ENCODE measurements at regions not wholly inside any gene's neighbourhood (a gene's known extent, or its start where the extent isn't known, plus 50 kb on each side); places are given as distances from the start of the nearest gene placed in this dataset.
"Not testable (repeated sequence)": the region's sequence is repeated elsewhere in the genome, so short reads cannot be mapped to it uniquely, and the experiment has no call there.

DNA sequence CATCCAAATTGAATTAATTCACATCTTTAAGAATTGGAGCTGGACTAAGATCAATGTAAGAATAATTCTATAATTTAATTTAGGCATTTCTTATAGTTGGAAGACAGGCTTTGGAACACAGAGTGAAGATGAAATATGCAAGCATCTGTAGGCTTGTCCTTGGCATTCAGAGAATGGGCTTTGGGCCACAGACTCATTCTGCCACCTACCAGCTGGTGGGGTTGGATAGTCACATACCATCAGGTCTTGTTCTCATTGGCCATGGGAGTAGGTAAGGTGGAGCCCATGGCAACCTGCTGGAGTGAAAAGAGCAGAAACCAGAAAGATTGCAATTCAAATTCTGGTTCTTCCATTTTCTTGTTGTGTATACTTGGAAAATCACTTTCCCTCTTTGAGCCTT is 300.3 kb downstream of the CYRIA start:
- no peak for DNase-seq (ENCODE audit: low spot score)

DNA sequence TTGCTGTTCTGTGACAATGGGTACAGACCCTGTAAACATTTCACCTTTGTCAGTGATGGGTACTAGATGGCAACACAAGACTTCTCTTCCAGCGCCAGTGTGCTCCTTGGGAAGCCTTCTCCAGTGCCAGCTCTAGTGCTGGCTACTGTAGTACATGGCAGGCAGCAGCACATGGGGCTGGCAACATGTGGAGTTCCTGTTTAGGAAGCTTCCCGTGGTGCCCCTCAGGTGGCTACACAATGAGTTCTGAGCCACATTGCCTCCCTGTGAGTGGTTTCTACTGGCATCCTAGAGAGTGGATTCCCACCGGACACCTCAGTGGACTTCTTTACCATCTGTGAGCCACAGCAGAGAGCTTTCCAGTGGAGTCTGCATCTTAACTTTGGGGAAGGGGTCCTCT is 302.1 kb downstream of the CYRIA start:
- no peak for DNase-seq (ENCODE audit: low spot score)

DNA sequence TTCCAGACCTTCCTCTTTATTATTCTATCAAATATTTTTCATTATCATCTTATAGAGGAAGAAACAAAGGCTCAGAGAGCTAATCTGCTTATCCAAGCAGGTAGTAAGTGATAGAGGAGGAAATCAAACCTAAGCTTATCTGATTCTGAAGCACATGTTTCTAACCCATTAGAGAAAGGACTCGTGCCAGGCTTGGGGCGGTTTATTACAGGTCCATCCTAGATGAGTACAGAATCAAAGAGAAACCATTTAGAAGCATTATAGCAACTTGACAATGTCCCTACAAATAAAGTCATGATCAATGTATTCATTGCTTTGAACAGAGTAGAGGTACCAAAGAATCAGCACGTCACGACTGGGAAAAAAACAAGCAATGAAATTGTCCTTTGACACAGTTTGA is 303.0 kb downstream of the CYRIA start:
- no peak for DNase-seq (ENCODE audit: low spot score)

DNA sequence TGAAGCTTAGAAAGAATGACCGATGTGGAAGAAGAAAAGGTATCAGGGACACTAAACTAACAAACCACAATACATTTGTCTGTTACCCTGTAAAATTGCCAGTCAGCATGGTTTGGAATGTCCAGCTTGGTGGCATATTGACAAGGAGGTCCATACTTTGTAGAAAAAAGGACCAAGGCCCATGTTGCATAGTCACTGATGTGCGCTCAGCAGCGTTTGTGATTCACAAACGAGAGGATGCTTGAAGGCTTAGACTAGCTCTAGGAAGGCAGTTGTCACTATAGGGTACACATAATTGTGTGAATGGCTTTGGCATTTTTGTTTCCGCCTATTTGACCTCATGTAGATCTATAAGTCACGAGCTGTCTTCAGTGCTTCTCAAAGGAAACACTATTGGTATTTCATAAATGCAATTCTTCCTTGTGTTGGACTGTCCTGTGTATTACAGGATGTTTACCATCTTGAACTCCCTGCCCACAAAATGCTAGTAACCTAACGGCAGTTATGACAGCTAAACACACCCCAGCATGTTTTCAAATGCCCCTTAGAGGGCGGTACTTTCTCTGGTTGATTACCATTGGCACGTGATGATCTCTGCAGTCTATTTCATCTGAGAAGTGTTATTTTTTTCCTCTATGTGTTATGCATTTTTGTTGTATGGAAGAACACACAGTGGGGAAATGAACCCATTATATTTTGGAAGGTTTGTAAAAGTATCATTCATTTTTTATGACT is 304.2 kb downstream of the CYRIA start:
- no peak for DNase-seq (ENCODE audit: low spot score)

DNA sequence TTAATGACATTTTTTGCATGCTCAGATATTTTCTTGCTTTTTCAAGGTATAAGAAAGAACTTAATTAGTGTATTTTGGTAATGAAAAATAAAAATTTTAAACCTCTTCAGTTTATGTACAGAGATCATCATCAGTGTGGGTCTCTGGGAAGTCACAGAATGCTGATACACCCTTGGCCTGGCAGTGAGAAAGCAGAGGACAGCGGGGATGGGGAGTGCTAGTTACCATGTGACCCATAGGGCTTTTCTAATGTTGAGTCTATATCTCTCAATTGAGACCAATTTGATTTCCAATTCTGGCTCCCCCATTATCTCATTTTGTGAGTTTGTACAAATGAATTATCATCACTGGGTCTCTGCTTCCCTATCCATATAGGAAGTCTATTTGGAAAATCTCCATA is 305.7 kb downstream of the CYRIA start:
- DNase-seq (ENCODE audit: low spot score), result no peak

DNA sequence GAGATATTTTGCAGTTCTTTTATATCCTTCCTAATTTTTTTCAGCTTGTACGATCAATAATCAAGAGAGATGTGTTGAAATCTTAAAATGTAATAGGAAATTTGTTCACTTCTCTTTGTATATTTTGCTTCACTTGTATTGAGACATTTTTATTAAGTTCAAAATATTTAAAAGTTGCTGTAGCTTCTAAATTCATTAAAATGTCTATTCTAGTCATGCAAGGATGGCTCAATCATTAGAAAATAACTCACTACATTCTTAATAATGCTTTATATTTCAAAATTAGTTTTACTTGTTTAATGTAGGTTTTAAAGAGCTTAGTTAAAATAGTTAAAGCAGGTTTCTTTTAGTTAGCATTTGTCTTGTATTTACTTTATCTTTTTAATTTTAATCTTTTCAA is 308.4 kb downstream of the CYRIA start:
- no peak for DNase-seq (ENCODE audit: low spot score)

DNA sequence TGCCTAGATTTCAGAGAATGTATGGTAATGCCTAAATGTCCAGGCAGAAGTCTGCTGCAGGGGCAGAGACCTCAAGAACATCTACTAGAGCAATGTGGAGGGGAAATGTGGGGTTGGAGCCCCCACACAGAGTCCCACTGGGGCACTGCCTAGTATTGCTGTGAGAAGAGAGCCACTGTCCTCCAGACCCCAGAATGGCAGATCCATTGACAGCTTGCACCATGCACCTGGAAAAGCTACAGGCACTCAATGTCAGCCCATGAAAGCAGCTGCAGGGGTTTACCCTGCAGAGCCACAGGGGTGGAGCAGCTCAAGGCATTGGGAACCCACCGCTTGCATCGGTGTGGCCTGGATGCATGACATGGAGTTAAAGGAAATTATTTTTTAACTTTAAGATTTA is 314.1 kb downstream of the CYRIA start:
- DNase-seq (ENCODE audit: low spot score), result no peak

DNA sequence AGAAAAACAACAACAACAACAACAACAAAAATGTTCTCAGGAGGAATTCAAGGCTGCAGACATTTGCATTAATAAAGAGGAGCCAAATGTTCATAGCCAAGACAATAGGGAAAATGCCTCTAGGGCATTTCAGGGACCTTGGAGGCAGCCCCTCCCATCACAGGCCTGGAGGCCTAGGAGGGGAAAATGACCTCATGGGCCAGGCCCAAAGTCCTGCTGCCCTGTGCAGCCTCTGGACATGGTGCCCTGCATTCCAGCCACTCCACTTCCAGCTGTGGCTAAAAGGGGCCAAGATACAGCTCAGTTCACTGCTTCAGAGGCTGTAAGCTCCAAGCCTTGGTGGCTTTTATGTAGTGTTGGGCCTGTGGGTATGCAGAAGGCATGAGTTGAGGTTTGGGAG is 314.5 kb downstream of the CYRIA start:
- DNase-seq (ENCODE audit: low spot score), result no peak

DNA sequence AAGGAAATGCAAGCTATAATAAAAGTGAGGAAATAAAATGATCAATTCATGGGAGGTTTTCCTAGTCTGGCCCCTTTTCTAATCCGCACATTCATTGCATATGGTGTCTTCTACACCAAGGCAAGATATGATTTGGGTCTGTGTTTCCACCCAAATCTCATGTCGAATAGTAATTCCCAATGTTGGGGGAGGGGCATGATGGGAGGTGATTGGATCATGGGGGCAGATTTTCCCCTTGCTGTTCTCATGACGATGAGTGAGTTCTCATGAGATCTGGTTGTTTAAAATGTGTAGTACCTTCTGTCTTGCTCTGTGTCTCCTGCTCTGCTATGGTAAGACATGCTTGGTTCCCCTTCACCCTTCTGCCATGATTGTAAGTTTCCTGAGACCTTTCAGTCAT is 315.4 kb downstream of the CYRIA start:
- no peak for DNase-seq (ENCODE audit: low spot score)

DNA sequence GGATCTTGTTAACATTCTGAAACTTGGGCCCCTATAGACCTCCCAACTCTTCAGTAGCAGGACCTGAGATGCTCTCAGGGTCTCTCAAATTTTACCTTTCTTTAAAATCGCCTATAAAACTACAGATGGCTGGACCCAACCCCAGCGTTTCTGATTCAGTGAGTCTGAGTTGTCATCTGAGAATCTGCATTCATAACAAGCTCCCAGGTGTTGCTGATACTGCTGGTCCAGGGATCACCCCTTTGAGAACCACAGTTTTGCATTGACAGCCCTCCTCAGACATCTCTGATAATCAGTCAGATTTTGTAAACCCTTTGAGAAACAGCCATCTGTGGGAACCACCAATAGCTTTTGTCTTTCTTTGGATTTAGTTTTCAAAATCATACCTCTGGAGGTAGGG is 315.8 kb downstream of the CYRIA start:
- DNase-seq (ENCODE audit: low spot score), result no peak

DNA sequence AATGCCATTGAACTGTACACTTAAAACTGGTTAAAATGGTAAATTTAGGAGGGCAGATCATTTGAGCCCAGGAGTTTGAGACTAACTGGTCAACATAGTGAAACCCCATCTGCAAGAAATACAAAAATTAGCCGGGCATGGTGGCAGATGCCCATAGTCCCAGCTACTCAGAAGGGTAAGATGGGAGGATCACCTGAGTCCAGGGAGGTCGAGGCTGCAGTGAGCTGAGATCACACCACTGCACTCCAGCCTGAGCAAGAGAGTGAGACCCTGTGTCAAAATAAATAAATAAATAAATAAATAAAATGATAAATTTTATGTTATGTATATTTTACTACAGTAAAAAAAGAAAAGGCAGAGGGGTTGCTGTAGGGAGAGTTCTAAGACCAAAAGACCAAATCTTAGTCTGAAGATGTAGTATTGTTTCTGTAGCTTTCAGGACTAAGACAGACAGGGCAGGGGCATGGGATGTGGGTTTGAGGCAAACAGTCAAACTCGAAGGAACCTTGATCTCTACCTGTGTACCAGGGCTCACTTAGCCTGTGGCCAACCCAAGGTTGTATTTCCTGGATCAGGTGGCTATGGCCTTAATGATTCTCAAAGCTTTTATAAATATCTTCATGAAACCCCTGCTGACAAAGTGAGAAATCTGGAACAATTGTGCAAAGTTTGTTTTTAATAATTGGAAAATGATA is 316.7 kb downstream of the CYRIA start:
- no peak for DNase-seq (ENCODE audit: low spot score)

DNA sequence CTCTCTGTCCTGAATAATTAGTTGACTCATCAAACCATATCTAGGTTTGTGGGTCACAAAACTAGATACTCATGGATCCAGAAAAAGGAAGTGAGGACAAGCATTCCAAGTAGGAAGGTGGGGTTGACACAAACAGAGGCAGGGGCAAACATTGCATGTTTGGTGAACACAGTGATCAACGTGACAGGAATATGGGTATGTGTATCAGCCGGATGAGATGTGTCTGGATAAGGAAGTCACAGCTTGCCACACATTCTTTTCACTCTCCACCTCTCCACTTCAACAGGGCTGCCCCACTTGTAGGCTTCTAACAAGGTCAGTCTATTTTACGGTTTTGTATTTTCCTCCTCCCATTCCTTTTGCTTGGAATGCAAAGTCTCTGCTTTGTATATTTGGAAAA is 319.0 kb downstream of the CYRIA start:
- no peak for DNase-seq (ENCODE audit: low spot score)

DNA sequence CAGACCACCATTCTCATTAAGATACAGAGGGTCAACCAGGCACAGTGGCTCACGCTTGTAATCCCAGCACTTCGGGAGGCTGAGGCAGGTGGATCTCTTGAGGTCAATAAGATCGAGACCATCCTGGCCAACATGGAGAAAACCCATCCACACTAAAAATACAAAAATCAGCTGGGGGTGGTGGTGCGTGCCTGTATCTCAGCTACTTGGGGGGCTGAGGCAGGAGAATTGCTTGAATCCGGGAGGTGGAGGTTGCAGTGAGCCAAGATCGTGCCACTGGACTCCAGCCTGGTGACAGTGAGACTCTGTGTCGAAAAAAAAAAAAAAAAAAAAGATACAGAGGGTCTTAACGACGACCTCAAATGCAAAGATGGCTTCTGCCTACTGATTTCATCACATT is 320.4 kb downstream of the CYRIA start:
- not testable (repeated sequence) for DNase-seq (ENCODE audit: low spot score)

DNA sequence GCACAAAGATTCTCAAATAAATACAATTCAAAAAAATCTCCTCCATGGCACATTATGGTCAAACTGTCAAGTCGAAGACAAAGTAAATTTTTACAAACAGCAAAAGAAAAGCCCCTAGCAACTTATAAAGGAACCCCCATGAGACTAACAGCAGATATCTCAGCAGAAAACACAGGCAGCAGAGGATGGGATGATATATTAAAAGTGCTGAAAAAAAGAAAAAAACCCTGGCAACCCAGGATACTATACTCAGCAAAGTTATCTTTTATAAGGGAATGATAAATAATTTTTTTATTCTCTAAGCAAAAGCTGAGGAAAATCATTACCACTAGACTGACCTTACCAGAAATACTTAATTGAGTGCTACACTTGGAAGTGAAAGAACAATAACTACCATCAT is 326.4 kb downstream of the CYRIA start:
- DNase-seq (ENCODE audit: low spot score), result no peak

DNA sequence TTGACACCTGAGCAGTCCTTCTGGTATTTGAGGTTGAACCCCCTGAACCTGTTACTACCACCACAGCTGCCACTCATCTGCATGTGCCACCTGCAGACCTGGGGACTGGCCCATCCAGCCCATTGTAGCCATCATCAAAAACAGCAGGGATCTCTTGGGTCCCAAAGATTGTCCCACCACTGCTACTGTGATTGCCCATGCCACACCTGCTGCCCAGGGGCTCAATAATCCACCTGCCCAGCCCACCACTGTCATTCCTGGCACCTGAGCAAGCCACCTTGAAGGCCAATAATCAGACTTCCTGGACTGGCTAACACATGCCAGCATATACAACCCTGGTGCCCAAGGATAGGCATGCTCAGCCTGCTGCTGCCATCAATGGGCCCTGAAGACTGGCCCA is 327.6 kb downstream of the CYRIA start:
- DNase-seq (ENCODE audit: low spot score), result no peak

DNA sequence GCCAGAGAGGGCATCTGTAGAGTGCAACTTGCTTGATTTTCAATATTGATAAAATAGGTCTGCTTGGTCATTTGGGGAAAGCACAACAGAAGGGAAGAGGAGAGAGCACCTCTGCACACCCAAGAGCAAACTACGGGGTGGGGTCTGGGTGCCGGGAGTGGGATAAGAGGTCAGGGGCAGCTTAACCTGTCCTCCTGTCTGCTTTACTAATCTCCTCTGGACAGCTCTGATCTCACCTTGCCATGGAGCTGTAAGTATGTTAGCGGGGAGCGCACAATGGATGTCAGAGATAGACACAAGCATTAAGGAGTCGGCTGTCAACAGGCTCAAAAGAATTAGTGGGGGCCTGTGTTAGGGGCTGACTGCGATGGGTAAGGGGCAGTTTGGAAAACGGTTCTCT is 328.7 kb downstream of the CYRIA start:
- no peak for DNase-seq (ENCODE audit: low spot score)

DNA sequence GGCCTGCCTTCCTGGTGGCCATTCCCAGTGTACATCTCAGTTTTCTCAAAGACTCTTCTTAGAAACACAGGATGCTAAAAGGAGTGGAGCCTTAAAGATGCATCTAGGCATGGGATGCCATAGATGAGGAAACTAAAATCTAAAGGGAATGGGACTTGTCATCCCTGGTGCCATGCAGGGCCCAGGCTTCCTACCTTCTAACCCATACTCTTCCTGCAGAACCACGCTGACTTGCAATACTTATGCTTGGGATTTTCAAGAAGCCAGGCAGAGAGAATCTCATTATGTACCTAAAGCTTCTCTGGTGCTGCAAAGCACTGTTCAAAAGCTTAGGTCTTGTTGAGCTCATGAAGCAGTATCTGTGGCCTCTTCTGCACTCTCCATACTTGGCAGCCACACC is 329.1 kb downstream of the CYRIA start:
- no peak for DNase-seq (ENCODE audit: low spot score)

DNA sequence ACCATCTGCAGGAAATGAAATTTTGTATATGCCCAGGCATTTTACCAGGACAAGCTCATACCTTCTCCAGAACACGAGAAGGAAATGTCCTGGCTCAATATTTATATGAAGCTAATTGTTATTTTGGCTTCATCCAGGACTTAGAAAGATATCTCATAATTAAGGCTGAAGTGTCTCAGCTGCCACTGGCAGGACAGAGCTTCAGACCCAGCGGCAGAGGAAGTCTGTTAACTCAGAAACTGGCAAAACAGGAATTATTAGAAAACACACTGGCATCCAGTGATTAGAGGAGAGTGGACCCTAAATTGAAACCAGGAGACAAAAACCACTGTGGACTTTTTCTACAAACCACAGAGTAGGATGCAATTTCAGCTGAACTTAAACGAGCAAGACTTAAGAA is 329.7 kb downstream of the CYRIA start:
- no peak for DNase-seq (ENCODE audit: low spot score)

DNA sequence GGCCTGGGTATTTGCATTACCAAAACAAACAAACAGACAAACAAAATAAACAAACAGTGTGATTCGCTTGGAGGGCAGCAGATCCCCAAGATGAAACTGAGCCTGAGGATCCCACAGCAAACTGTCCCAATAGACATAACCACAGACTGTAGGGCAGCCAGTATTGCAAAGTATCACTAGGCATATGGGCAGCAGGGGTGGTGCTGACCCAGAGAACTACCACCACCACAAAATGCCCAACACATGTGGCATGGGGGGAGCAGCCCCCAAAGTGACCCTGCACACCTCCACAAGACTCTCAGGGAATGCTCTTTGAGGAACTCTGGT is 330.1 kb downstream of the CYRIA start:
- no peak for DNase-seq (ENCODE audit: low spot score)

DNA sequence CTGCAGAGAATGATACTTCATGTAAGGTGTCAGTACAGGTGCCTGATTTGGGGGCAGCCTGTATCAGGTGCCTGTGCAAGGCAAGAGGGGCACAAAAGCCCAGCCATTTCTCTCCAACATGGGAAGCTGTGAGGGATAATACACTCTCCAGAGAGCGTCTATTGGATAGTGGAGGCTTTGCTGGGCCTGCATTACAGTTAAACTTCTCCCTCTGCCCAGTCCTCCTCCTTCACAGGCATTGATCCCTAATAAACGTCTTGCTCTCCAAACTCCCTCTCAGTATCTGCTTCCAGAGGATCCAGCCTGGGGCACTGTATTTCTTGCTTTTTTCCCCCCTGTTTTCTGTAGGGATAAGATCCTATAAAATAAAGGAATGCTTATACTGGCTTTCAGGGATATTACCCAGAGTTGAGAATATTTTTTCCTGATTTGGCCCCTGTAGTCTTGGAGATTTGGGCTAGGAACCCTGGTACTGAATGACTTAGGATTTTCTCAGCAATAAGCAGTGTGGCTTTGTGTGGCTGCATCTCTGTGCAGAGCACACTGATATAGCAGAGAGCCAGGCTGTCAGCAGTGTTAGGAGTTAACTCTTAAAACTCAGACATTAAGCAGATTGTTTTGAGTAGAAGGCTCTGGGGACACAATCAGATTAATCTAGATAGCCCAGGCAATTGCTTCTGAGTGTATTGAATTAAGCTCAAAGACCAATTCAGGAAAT is 330.6 kb downstream of the CYRIA start:
- no peak for DNase-seq (ENCODE audit: low spot score)

DNA sequence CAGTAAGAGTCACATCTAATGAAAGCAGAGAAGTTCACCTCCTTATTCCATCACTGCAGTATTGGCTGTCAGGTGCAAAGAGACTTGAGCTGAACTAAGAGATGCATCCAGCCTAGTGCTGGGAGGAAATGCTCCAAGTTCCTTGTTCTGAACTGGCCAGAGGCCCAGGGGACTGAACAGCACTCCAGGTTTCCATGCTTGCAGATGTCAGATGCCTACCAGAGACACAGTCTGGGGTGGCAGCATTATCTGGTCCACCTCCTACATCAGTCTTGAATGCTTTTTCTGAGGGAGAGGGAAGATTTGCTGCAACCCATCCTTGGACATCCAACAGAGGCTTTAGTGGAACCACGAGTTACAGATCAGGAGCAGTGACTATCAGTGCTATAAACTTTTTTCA is 331.3 kb downstream of the CYRIA start:
- no peak for DNase-seq (ENCODE audit: low spot score)

DNA sequence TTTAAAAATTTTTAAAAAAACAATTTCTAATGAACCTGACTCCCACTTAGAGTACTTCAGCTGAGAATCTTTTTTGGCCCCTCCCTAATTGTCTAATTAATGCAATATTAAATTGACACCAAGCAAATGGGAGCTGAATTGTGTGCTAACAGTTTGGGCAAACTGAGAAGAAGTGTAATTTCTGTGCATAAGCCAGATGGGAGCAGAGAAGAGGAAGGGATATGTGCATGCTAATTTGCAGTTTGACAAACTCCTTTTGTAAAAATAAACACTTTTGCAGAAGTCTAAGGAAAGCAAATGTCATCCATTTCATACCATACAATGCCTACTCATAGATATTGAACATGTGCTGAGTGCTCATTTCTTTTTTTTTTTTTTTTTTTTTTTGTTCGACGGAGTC is 332.0 kb downstream of the CYRIA start:
- no peak for DNase-seq (ENCODE audit: low spot score)

DNA sequence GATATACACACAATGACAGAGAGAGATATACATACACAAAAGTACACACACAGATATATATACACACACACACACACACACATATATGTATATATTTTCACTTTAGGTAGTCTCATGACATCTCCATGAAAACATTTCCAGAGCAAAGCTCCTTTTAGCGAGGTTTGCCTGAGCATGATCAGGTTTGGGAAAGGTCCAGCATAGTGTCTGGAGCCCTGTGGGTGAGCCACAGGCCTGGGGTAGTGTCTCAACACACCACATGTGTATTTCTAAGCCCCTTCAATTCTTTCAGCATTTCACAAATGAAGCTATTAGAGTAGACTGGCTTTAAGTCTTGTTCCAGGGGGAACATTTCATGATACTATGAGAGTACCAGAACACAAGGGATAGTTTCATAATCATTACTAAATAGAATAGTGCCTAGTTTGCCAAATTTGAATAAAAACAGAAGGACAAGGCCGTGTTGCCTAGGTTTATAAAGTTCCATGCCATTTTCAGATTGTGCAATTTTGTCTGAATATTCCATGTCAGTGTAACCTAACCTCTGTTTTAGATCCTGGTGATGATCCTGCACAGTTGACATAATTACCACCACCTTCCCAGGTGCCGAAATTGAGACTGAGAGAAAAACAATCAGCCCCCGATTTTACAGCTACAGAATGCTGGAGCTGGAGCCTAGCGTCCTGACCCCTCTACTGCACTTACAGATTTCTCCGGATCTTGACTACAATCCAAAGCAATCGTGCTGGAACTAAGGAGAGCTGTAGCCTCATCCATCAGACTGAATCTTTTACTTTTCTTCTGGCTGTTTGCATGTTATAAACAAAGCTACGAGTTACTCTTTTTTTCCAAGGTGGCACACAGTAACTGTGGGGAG is 332.7 kb downstream of the CYRIA start:
- DNase-seq (ENCODE audit: low spot score), result no peak

Measured in NAMALWA (cell line).